ENCODE measurements at regions not wholly inside any gene's neighbourhood (a gene's known extent, or its start where the extent isn't known, plus 50 kb on each side); places are given as distances from the start of the nearest gene placed in this dataset.

GRCh38 chr2:120465012-120465700, 119.2 kb downstream of the INHBB start:
- no peak overlapping the region for H2AFZ ChIP-seq
- WGBS (ENCODE audit: low lambda C conversion rate, missing lambda C conversion rate): 92% methylated on average over 11 of the region's 11 CpGs
- H3K4me1 ChIP-seq (ENCODE audit: insufficient read depth): peaks cover 37% of the 10 kb centered on the region
- no peaks in the 10 kb centered on the region for H3K9me2 ChIP-seq (replicated peaks; ENCODE audit: insufficient read depth)
- H3K4me3 ChIP-seq: no peak overlapping the region
- H3K36me3 ChIP-seq (replicated peaks; ENCODE audit: insufficient read depth, low read depth): no peaks in the 10 kb centered on the region
- H4K20me1 ChIP-seq (ENCODE audit: insufficient read depth, poor library complexity, severe bottlenecking): no peaks in the 10 kb centered on the region
- H3K4me2 ChIP-seq: peak overlapping the region; percentile 56
- no peaks in the 10 kb centered on the region for H3K9me3 ChIP-seq (ENCODE audit: low read depth)
- peak overlapping the region; percentile 80 for H3K27ac ChIP-seq
- TF ChIP-seq EZH2phosphoT487 (IDR thresholded peaks at IDR 0.05; ENCODE audit: low read depth, severe bottlenecking, unreplicated experiment) (no peak), CTCF (IDR thresholded peaks at IDR 0.05; ENCODE audit: poor library complexity) (no peak), EZH2 (IDR thresholded peaks at IDR 0.05; ENCODE audit: borderline replicate concordance) (no peak)
- no peak for DNase-seq (ENCODE audit: low spot score)
- no peaks in the 10 kb centered on the region for H3K27me3 ChIP-seq
- no peaks in the 10 kb centered on the region for H3K79me2 ChIP-seq

GRCh38 chr2:120465701-120465988, 119.7 kb downstream of the INHBB start:
- Histone ChIP-seq H3K9me2 (replicated peaks; ENCODE audit: insufficient read depth) (no peaks in the 10 kb centered on the region), H3K36me3 (replicated peaks; ENCODE audit: insufficient read depth, low read depth) (no peaks in the 10 kb centered on the region), H4K20me1 (ENCODE audit: insufficient read depth, poor library complexity, severe bottlenecking) (no peaks in the 10 kb centered on the region), H2AFZ (peak overlapping the region; percentile 32), H3K27ac (peak overlapping the region; percentile 80), H3K79me2 (no peaks in the 10 kb centered on the region), H3K4me1 (ENCODE audit: insufficient read depth) (peaks cover 40% of the 10 kb centered on the region), H3K4me3 (no peak overlapping the region), H3K27me3 (no peaks in the 10 kb centered on the region), H3K9me3 (ENCODE audit: low read depth) (no peaks in the 10 kb centered on the region), H3K4me2 (peak overlapping the region; percentile 56)
- DNase-seq (ENCODE audit: low spot score): no peak
- TF ChIP-seq EZH2 (IDR thresholded peaks at IDR 0.05; ENCODE audit: borderline replicate concordance) (no peak), CTCF (IDR thresholded peaks at IDR 0.05; ENCODE audit: poor library complexity) (no peak), EZH2phosphoT487 (IDR thresholded peaks at IDR 0.05; ENCODE audit: low read depth, severe bottlenecking, unreplicated experiment) (no peak)
- 48% methylated on average over 6 of the region's 6 CpGs for WGBS (ENCODE audit: low lambda C conversion rate, missing lambda C conversion rate)

GRCh38 chr2:120465989-120466703, 120.2 kb downstream of the INHBB start:
- H4K20me1 ChIP-seq (ENCODE audit: insufficient read depth, poor library complexity, severe bottlenecking): no peaks in the 10 kb centered on the region
- no peak overlapping the region for H3K4me3 ChIP-seq
- DNase-seq (ENCODE audit: low spot score): peak; percentile 83
- H3K9me2 ChIP-seq (replicated peaks; ENCODE audit: insufficient read depth): no peaks in the 10 kb centered on the region
- peak overlapping the region; percentile 56 for H3K4me2 ChIP-seq
- no peaks in the 10 kb centered on the region for H3K79me2 ChIP-seq
- peak overlapping the region; percentile 80 for H3K27ac ChIP-seq
- WGBS (ENCODE audit: low lambda C conversion rate, missing lambda C conversion rate): 26% methylated on average over 25 of the region's 25 CpGs
- peaks cover 45% of the 10 kb centered on the region for H3K4me1 ChIP-seq (ENCODE audit: insufficient read depth)
- H3K27me3 ChIP-seq: no peaks in the 10 kb centered on the region
- H3K36me3 ChIP-seq (replicated peaks; ENCODE audit: insufficient read depth, low read depth): no peaks in the 10 kb centered on the region
- no peak for TF ChIP-seq EZH2 (IDR thresholded peaks at IDR 0.05; ENCODE audit: borderline replicate concordance)
- TF ChIP-seq EZH2phosphoT487 (IDR thresholded peaks at IDR 0.05; ENCODE audit: low read depth, severe bottlenecking, unreplicated experiment): peak; percentile 91
- H2AFZ ChIP-seq: peak overlapping the region; percentile 32
- H3K9me3 ChIP-seq (ENCODE audit: low read depth): no peaks in the 10 kb centered on the region

GRCh38 chr2:120466704-120467054, 120.7 kb downstream of the INHBB start:
- Histone ChIP-seq H3K27ac (peak overlapping the region; percentile 39), H3K36me3 (replicated peaks; ENCODE audit: insufficient read depth, low read depth) (no peaks in the 10 kb centered on the region), H3K79me2 (no peaks in the 10 kb centered on the region), H3K4me3 (no peak overlapping the region), H3K27me3 (no peaks in the 10 kb centered on the region), H2AFZ (no peak overlapping the region), H3K9me3 (ENCODE audit: low read depth) (no peaks in the 10 kb centered on the region), H3K4me2 (peak overlapping the region; percentile 56), H3K4me1 (ENCODE audit: insufficient read depth) (peaks cover 47% of the 10 kb centered on the region), H3K9me2 (replicated peaks; ENCODE audit: insufficient read depth) (no peaks in the 10 kb centered on the region), H4K20me1 (ENCODE audit: insufficient read depth, poor library complexity, severe bottlenecking) (no peaks in the 10 kb centered on the region)
- WGBS (ENCODE audit: low lambda C conversion rate, missing lambda C conversion rate): 80% methylated on average over 2 of the region's 2 CpGs
- TF ChIP-seq CTCF (IDR thresholded peaks at IDR 0.05; ENCODE audit: poor library complexity): no peak
- TF ChIP-seq EZH2 (IDR thresholded peaks at IDR 0.05; ENCODE audit: borderline replicate concordance): no peak
- no peak for TF ChIP-seq EZH2phosphoT487 (IDR thresholded peaks at IDR 0.05; ENCODE audit: low read depth, severe bottlenecking, unreplicated experiment)
- DNase-seq (ENCODE audit: low spot score): no peak

All from hepatocyte (in vitro differentiated cells).